ENCODE measurements at regions not wholly inside any gene's neighbourhood (a gene's known extent, or its start where the extent isn't known, plus 50 kb on each side); places are given as distances from the start of the nearest gene placed in this dataset.

GRCh38 chr9:26392639-26393038, 500.0 kb downstream of the CAAP1 start:
- H3K4me1 ChIP-seq (ENCODE audit: insufficient read depth) = no peaks in the 10 kb centered on the region
- H3K27me3 ChIP-seq = no peaks in the 10 kb centered on the region
- H3K27ac ChIP-seq = no peak overlapping the region
- intact Hi-C loops (cut with DNase I) = no loop called here
- DNase-seq = no peak
- H3K4me3 ChIP-seq = no peak overlapping the region
- no peaks in the 10 kb centered on the region for H3K36me3 ChIP-seq
- TF ChIP-seq, protein P1, sequence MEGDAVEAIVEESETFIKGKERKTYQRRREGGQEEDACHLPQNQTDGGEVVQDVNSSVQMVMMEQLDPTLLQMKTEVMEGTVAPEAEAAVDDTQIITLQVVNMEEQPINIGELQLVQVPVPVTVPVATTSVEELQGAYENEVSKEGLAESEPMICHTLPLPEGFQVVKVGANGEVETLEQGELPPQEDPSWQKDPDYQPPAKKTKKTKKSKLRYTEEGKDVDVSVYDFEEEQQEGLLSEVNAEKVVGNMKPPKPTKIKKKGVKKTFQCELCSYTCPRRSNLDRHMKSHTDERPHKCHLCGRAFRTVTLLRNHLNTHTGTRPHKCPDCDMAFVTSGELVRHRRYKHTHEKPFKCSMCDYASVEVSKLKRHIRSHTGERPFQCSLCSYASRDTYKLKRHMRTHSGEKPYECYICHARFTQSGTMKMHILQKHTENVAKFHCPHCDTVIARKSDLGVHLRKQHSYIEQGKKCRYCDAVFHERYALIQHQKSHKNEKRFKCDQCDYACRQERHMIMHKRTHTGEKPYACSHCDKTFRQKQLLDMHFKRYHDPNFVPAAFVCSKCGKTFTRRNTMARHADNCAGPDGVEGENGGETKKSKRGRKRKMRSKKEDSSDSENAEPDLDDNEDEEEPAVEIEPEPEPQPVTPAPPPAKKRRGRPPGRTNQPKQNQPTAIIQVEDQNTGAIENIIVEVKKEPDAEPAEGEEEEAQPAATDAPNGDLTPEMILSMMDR (IDR thresholded peaks at IDR 0.05) = no peak
- TF ChIP-seq POLR2A (IDR thresholded peaks at IDR 0.05) (no peak), EP300 (IDR thresholded peaks at IDR 0.05) (no peak)
- H3K9me3 ChIP-seq = no peaks in the 10 kb centered on the region

- H3K27ac ChIP-seq = no peak overlapping the region
- no peak overlapping the region for H3K4me3 ChIP-seq
- H3K36me3 ChIP-seq = no peaks in the 10 kb centered on the region
- intact Hi-C loops (cut with DNase I) = no loop called here
- H3K27me3 ChIP-seq = no peaks in the 10 kb centered on the region
- no peaks in the 10 kb centered on the region for H3K4me1 ChIP-seq (ENCODE audit: insufficient read depth)
- TF ChIP-seq, protein P1 (IDR thresholded peaks at IDR 0.05) = no peak
- TF ChIP-seq EP300 (IDR thresholded peaks at IDR 0.05) (no peak), POLR2A (IDR thresholded peaks at IDR 0.05) (no peak)
- no peaks in the 10 kb centered on the region for H3K9me3 ChIP-seq
- no peak for DNase-seq
- WGBS, 3 donors = 65 to 76% (median 69%) methylated on average over 4 of the region's 4 CpGs
These were observed 501.6 kb downstream of the CAAP1 start for GRCh38 chr9:26391036-26391435.

- intact Hi-C loops (cut with DNase I) = no loop called here
- 84 to 86% (median 86%) methylated on average over 2 of the region's 2 CpGs for WGBS, 3 donors
These were observed 517.2 kb downstream of the CAAP1 start for GRCh38 chr9:26375448-26375847.

GRCh38 chr9:26373616-26374015, 519.0 kb downstream of the CAAP1 start:
- no peak for DNase-seq
- Histone ChIP-seq H3K4me3 (no peak overlapping the region), H3K27me3 (no peaks in the 10 kb centered on the region), H3K4me1 (ENCODE audit: insufficient read depth) (no peaks in the 10 kb centered on the region), H3K9me3 (no peaks in the 10 kb centered on the region), H3K36me3 (no peaks in the 10 kb centered on the region), H3K27ac (no peak overlapping the region)
- WGBS, 3 donors = 69 to 85% (median 74%) methylated on average over 2 of the region's 2 CpGs
- TF ChIP-seq EP300 (IDR thresholded peaks at IDR 0.05) (no peak), POLR2A (IDR thresholded peaks at IDR 0.05) (no peak)
- TF ChIP-seq, protein P1 (IDR thresholded peaks at IDR 0.05) = no peak
- intact Hi-C loops (cut with DNase I) = no loop called here

More at GRCh38 chr9:26375448-26375847, 517.2 kb downstream of the CAAP1 start:
- Histone ChIP-seq H3K4me1 (ENCODE audit: insufficient read depth) (no peaks in the 10 kb centered on the region), H3K36me3 (no peaks in the 10 kb centered on the region), H3K4me3 (no peak overlapping the region), H3K27ac (no peak overlapping the region), H3K9me3 (no peaks in the 10 kb centered on the region), H3K27me3 (no peaks in the 10 kb centered on the region)
- TF ChIP-seq, protein P1 (IDR thresholded peaks at IDR 0.05) = no peak
- TF ChIP-seq EP300 (IDR thresholded peaks at IDR 0.05) = no peak
- no peak for TF ChIP-seq POLR2A (IDR thresholded peaks at IDR 0.05)
- DNase-seq = no peak

GRCh38 chr9:26371236-26371635, 521.4 kb downstream of the CAAP1 start:
- WGBS, 3 donors = 86 to 92% (median 90%) methylated on average over 1 of the region's 1 CpG
- Histone ChIP-seq H3K27me3 (no peaks in the 10 kb centered on the region), H3K9me3 (no peaks in the 10 kb centered on the region), H3K4me1 (ENCODE audit: insufficient read depth) (no peaks in the 10 kb centered on the region), H3K4me3 (no peak overlapping the region), H3K36me3 (no peaks in the 10 kb centered on the region), H3K27ac (no peak overlapping the region)
- DNase-seq = no peak
- TF ChIP-seq EP300 (IDR thresholded peaks at IDR 0.05) (no peak), POLR2A (IDR thresholded peaks at IDR 0.05) (no peak)
- TF ChIP-seq, protein P1 (IDR thresholded peaks at IDR 0.05) = no peak
- intact Hi-C loops (cut with DNase I) = no loop called here
